Testis (tissue), 2 donors: ENCODE measurements at regions not wholly inside any gene's neighbourhood (a gene's known extent, or its start where the extent isn't known, plus 50 kb on each side); places are given as distances from the start of the nearest gene placed in this dataset.

ENCODE experiments used
- CTCF ChIP-seq, 3 experiments: fragments of 450-650 bp in 2 of 3; fragments of 200-600 bp in 1 of 3; sonication (generic) in 1 of 3; IDR thresholded peaks; one replicate each; pipeline ENCODE4 v1.5.1; 2016 to 2019; ENCODE audit warnings: antibody characterized with exemption in 3 of 3, mild to moderate bottlenecking in 2 of 3, moderate library complexity in 1 of 3
- POLR2A ChIP-seq: fragments of 450-650 bp; IDR thresholded peaks from one replicate; pipeline ENCODE4 v1.6.1; 2017; ENCODE audit warnings: antibody characterized with exemption, mild to moderate bottlenecking, moderate library complexity

- TF ChIP-seq CTCF (IDR thresholded peaks at IDR 0.05) (no peak), POLR2A (no peak)
Measured at GRCh38 chr3:110180733-110181132, 843.4 kb upstream of the DPPA4 start.
